Epithelial cell of proximal tubule (primary cell): ENCODE measurements at regions not wholly inside any gene's neighbourhood (a gene's known extent, or its start where the extent isn't known, plus 50 kb on each side); places are given as distances from the start of the nearest gene placed in this dataset.
"Not testable (repeated sequence)": the region's sequence is repeated elsewhere in the genome, so short reads cannot be mapped to it uniquely, and the experiment has no call there.

ENCODE experiments used
- DNase-seq: peaks from one replicate; pipeline ENCODE4 v3.0.0-alpha.2; 2011; ENCODE audit warnings: low read depth
- H3K4me3 ChIP-seq: 2 replicates; pipeline ENCODE4 v1.5.1; 2011; ENCODE audit warnings: low read depth, mild to moderate bottlenecking, low read length
- TF ChIP-seq, protein P1 (sequence below): conservative IDR thresholded peaks from 2 replicates; pipeline ENCODE4 v1.5.1; 2012; ENCODE audit warnings: low read depth, mild to moderate bottlenecking, low read length

DNA sequence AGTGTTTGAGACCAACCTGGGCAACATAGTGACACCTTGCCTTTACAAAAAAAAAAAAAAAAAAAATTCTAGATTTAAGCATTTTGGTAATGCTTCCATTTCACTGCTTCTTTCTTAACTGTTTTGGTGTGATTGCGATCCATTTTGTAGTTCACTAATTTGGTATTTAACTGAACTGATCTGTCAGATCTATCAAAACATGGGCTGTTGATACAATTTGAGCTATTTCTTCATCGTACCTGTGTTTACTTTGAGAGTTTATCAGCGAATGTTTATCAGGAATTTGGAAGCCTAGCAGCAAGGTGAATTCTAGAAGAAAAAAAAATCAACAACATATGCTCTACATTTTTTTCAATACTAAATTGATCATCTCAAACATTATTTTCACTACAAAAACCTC is 864.9 kb upstream of the WWC1 start:
- TF ChIP-seq, protein P1, sequence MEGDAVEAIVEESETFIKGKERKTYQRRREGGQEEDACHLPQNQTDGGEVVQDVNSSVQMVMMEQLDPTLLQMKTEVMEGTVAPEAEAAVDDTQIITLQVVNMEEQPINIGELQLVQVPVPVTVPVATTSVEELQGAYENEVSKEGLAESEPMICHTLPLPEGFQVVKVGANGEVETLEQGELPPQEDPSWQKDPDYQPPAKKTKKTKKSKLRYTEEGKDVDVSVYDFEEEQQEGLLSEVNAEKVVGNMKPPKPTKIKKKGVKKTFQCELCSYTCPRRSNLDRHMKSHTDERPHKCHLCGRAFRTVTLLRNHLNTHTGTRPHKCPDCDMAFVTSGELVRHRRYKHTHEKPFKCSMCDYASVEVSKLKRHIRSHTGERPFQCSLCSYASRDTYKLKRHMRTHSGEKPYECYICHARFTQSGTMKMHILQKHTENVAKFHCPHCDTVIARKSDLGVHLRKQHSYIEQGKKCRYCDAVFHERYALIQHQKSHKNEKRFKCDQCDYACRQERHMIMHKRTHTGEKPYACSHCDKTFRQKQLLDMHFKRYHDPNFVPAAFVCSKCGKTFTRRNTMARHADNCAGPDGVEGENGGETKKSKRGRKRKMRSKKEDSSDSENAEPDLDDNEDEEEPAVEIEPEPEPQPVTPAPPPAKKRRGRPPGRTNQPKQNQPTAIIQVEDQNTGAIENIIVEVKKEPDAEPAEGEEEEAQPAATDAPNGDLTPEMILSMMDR: no peak
- H3K4me3 ChIP-seq: no peak overlapping the region

DNA sequence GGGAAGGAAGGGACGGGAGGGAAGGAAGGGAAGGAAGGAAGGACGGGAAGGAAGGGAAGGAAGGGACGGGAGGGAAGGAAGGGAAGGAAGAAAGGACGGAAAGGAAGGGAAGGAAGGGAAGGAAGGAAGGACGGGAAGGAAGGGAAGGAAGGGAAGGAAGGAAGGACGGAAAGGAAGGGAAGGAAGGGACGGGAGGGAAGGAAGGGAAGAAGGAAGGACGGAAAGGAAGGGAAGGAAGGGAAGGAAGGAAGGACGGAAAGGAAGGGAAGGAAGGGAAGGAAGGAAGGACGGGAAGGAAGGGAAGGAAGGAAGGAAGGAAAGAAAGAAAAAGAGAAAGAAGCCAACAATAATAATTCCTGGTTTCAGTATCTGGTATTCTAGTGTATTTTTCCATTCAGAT is 863.8 kb upstream of the WWC1 start:
- not testable (repeated sequence) for DNase-seq, H3K4me3 ChIP-seq

More for the DNA sequence above, 864.9 kb upstream of the WWC1 start:
- DNase-seq: no peak

DNA sequence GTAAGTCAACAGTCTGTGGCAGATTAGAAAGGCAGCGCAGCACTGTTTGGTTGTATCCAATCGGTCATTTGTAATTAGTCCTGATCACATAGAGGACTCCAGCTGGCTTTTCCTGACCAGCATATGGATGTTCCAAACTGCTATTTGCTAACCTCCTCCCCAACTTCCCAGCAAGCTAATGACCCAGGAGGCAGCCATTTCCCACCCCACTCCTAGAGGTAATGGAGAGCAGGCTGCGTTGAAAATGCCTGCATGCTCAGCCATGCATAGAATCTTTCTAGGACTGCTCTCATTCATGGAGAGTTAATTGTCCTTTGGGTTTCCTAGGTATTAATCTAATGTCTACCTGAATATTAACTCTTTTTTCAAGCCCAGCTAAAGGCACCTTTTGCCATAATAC is 850.6 kb upstream of the WWC1 start:
- H3K4me3 ChIP-seq: no peak overlapping the region
- no peak for DNase-seq
- TF ChIP-seq, protein P1: no peak

DNA sequence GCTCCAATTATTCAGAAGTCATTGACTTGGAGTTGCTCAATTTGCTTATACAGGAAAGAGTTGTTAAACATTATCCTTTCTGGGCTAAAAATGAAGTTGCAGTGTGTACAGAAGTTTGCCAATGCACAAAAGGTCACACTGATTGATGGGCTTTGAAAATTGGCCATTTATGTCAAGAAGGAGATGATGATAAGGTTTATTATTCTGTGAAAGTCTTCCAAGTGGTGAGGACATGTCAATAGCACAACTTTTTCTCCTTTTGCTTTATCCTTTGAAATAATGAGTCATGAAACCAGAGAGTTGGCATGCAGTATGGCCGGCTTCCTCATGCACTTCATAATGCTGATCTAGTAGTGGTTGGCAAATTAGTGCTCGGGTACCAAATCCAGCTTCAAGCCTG is 848.5 kb upstream of the WWC1 start:
- TF ChIP-seq, protein P1: no peak
- H3K4me3 ChIP-seq: no peak overlapping the region
- DNase-seq: peak; percentile 59

DNA sequence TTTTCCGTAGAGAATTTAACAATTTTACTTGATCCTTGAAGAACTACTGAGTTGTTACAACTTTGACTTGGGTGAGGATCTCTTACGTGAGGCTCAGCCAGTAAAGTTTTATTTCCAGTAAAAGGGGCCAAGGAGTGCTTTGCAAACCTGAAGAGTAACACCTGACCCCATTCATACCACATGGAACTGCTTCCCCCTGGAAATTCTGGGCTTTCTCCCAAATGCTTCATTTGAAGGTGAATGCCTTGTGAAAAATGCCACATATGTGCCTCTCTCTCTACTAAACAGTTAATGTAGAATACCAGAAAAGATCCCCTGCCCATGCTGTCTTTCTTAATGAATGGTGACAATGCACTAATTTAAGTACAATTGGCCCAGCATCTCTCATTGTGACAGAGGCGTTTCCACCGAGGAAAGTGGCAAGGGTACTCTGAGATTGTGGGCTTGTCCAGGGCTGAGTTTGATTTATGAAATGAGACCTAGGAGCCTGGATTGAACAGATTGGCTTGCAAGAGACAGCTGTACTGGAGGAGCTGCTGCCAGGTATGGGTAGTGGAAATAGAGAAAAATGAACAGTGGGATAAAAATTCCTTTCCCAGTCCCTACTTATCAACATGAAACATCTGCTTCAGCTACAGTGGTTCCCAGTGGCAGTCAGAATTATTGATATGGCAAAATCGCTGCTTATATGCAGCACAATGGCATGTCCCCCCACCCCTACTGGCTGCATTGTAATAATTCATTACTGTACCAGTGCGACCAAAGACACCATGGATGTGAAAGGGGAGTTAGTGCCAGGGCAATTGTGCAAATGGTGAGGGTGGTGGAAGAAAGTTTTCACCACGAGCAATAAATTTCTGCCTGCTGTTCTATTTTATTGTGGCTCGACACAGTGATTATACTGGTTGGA is 843.7 kb upstream of the WWC1 start:
- TF ChIP-seq, protein P1: no peak
- DNase-seq: no peak
- no peak overlapping the region for H3K4me3 ChIP-seq

DNA sequence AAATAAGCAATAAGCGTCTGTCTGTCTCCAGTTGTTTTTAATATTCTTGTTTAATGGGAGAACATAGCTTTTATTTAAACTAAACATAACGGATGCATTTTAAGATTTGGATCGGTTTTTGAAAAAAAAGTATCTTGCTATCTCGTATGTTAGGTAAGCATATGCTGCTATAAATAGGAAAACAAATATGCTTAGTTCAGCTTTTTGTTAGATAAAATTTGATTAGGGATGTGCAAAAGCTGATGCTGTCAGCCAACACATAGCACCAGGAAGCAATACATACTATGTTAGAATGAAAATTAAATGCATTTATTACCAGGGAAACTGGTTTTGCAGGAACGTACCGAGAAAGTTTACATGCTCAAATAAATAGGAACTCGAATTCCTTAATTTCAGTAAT is 843.1 kb upstream of the WWC1 start:
- TF ChIP-seq, protein P1: no peak
- DNase-seq: no peak
- no peak overlapping the region for H3K4me3 ChIP-seq

DNA sequence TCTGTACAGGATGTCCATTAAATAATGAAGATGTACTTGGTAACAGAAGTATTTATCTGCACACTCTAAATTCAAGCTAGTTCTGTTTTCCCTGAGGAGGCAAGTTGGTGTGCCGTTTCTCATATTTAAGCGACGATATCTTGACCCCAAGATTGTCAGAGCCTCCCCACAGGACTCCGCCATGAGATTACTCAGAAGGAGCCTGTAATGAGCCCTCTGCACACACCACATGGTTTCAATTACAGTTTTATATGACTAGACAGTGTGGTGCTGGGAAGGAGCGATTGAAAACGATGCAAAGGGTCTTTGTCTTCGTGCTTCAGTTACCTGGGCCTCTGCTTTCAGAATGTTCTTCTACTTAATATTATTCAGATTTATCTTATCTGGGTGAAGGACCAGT is 840.4 kb upstream of the WWC1 start:
- no peak overlapping the region for H3K4me3 ChIP-seq
- no peak for DNase-seq
- TF ChIP-seq, protein P1: no peak
